Stimulated activated CD4-positive, alpha-beta T cell treated with anti-CD3 and anti-CD28 coated beads, Interleukin-4, amount 100 ng/mL, for 1 hour (primary cell): ENCODE measurements at regions not wholly inside any gene's neighbourhood (a gene's known extent, or its start where the extent isn't known, plus 50 kb on each side); places are given as distances from the start of the nearest gene placed in this dataset.

Experiments used
- DNase-seq: peaks from one replicate; pipeline ENCODE4 v3.0.0-alpha.2; 2020

- DNase-seq, result no peak
Measured at GRCh38 chr16:79543219-79543618, 57.3 kb downstream of the MAF start.

GRCh38 chr16:79542237-79542774, 58.2 kb downstream of the MAF start:
- DNase-seq, result no peak

- DNase-seq, result no peak
Measured at GRCh38 chr16:79540825-79541595, 59.5 kb downstream of the MAF start.

DNA sequence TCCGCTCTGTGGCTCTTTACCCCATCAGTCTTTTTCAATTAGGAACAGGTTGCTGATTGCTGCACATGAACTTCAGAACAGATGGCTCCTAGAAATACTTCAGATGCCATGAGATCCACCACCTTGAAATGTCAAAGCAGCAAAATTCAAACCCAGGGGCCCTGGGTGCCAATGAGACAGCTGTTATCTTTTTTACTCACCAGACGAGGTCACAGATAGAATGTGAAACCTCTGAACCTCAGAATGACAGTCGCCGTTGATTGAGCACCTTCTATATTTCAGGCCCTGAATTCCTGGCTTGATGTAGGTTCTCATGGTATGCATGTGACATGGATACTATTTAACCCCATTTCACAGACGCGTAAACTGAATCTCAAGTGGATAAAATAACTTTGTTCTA, 63.0 kb downstream of the MAF start:
- DNase-seq, result no peak

GRCh38 chr16:79536958-79537357, 63.6 kb downstream of the MAF start:
- no peak for DNase-seq

DNA sequence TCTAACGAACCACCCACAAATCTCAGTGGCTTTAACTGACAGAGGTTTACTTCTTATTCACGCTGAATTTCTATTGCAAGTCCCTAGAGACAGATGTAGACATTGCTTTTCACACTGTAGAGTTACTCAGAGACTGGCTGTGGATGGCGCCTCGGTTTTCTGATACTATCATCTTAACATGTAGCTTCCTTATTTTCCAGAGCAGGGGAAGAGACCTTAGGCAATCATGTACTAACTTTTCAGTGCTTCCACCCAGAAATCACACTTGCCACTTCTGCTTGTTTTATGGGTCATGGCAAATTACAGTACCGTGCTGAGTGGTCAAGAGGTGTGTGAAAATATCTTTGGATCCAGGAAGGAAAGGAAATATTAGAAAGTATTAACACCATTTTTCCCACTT, 65.4 kb downstream of the MAF start:
- no peak for DNase-seq

DNA sequence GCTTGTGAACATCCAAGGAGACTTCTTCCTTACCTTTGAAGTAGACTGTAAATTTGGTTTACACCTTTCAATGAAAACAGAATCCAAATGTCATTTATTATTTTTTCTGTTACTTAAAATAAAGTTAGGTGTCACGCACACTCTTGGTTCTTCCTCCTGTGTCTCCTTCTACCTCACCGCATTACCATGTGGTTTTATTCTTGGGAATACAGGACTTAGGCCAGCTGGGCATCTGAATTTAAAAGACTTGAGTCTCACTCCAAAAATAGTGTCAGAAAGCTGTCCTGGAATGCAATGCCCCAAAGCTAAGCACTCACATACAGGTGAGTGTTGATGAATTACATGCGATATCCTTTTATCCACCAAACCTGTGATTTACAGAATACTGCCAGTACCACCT, 66.4 kb downstream of the MAF start:
- DNase-seq, result no peak

- no peak for DNase-seq
Measured at GRCh38 chr16:79533292-79533691, 67.2 kb downstream of the MAF start.

GRCh38 chr16:79532785-79533184, 67.8 kb downstream of the MAF start:
- no peak for DNase-seq

GRCh38 chr16:79532273-79532672, 68.3 kb downstream of the MAF start:
- no peak for DNase-seq

DNA sequence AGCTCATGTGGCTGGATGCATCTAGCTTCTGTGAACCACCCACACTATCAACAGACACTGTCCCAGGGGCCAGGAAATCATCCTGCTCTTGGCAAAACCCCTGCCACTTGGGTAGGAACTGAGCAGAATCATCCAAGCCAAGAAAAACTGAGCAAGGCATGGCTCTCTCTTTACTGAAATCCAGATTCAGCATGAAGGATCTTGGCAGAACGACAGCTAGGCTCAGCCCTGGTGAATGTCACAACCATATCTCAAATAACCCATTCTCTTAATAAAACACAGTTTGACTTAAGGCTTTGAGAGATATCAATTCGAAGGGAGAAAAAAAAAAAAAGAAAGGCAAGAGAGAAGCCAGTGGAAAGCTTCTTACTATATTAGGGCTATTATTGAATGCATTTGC, 72.2 kb downstream of the MAF start:
- no peak for DNase-seq

DNA sequence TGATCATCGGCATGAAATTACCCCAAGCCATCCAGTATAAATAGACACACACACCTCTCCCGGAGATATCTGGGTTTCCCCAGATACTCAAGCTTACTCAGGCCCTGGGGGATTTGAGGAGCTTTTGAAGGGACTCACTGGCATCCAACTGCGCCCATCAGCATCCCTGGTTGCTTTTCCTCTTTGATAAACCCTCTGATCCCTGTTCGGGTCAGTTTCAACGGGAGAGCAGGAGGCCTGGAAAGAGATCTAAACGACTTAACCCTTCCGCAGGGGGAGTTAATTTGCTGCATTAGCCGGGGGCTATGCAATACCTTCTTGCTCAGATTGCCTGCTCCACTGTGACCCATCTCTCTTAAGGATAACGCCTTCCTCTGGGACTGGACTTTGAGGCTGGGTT, 76.6 kb downstream of the MAF start:
- no peak for DNase-seq

DNA sequence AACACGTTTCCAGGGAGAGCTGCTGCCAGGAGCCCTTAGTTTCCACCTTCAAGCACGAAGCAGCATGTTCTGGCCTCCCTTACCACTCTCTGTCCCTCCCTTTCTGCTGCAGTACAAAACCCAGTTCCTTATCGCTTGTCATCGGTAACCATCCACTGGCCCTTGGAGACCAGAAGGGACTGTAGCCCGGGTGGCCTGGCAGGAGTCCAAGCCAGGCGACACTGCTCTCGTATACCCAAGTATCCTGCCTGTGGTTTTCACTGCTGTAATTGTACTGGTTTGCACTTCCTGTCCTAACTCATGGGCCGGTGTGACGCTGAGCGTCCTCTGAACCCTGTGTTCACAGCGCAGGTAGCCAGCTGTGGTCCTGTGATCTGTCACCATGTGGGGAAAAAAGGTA, 81.1 kb downstream of the MAF start:
- no peak for DNase-seq

- DNase-seq, result no peak
Measured at GRCh38 chr16:79517156-79517555, 83.4 kb downstream of the MAF start.

DNA sequence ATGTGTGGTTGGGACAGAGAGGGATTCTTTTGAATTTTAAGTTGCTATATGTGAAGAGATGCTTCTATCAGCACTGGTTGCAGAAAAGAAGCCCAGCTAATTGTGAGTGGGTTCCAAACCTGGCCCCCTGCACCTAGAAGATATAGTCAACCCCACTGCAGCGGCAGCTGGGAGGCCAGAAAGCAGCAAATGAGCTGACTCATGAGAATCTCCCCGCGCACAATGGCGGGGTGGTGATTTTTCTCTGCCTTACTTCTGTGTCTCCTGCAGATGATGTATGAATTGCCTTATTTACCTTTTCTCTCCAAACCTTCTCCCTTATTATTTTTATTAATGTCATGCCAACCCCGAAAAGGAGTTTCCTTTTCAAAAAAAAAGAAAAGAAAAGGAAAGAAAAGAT, 89.7 kb downstream of the MAF start:
- no peak for DNase-seq

DNA sequence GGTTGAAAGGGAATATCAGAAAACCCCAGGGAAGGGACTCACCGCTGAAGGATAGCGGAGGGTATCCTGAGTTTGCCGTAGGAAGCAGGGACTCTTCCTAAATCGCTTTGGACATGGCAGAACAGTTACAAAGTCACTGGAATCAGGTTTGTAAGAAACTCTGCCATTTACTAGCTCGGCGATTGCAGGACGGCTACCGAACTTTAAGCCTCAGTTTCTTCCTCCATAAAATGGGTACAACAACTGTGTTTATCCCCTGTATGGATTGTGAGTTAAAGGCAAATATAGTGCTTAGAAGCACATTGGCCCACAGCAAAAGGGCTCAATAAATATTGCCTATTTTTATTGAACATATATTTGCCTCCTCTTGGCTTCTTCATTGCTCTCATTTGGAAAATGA, 90.6 kb downstream of the MAF start:
- DNase-seq, result no peak

GRCh38 chr16:79509211-79509631, 91.3 kb downstream of the MAF start:
- DNase-seq, result no peak

GRCh38 chr16:79508294-79508693, 92.2 kb downstream of the MAF start:
- DNase-seq, result no peak

GRCh38 chr16:79505344-79505743, 95.2 kb downstream of the MAF start:
- no peak for DNase-seq

DNA sequence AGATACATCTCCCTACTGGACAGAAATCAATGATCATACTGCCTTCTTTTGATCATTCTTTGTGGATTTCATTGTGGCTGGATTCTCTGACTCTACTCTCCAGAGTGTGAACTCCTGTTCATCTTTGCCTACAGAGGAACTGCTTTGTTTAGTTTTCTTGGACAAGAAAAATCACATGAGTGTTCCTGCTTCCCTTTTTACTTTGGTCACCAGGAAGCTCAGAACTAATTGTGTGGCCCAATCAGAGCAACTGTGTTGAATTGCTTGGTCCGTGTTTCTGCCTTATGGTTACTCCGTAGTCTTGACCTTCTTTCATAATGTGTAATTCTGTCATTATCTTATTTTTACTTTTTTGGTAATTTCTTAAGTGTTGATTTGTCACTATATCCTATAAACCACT, 97.0 kb downstream of the MAF start:
- DNase-seq, result no peak

- DNase-seq, result no peak
Measured at GRCh38 chr16:79501446-79501845, 99.1 kb downstream of the MAF start.

GRCh38 chr16:79500866-79501265, 99.7 kb downstream of the MAF start:
- no peak for DNase-seq

GRCh38 chr16:79500286-79500685, 100.3 kb downstream of the MAF start:
- no peak for DNase-seq

- DNase-seq, result no peak
Measured at GRCh38 chr16:79498928-79499327, 101.6 kb downstream of the MAF start.
